ENCODE measurements at regions not wholly inside any gene's neighbourhood (a gene's known extent, or its start where the extent isn't known, plus 50 kb on each side); places are given as distances from the start of the nearest gene placed in this dataset.
"Not testable (repeated sequence)": the region's sequence is repeated elsewhere in the genome, so short reads cannot be mapped to it uniquely, and the experiment has no call there.

DNA sequence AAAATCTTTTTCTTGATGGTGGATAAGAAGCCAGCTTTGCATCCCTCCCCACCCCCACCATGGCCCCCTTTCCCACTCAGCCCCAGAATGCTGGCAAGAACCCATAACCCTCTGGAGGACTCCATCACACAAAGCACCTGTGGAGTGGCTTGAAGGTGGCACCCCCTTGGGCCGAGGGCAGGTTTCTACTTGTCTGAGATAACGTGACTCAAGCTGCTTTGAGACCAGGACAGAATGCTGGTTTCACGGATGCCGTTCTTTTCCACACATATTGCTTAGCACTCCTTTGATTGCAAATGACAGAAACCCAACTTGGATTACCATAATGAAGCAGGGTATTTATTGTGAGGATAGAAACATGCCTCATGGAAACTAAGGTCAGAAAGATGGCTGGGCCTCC lies 82.2 kb downstream of the LACC1 start:
- TF ChIP-seq CTCF (IDR thresholded peaks at IDR 0.05): no peak
- Histone ChIP-seq H3K36me3 (no peaks in the 10 kb centered on the region), H3K27me3 (peaks cover 0 to 4% (median 0%) of the 10 kb centered on the region in 3 donors), H3K27ac (no peak overlapping the region), H3K4me1 (no peaks in the 10 kb centered on the region), H3K4me3 (no peak overlapping the region), H3K9me3 (no peaks in the 10 kb centered on the region)
- DNase-seq: no peak
- WGBS, 2 donors: 92 to 93% methylated on average over 4 of the region's 4 CpGs
- intact Hi-C loops (cut with DNase I): no loop called here

DNA sequence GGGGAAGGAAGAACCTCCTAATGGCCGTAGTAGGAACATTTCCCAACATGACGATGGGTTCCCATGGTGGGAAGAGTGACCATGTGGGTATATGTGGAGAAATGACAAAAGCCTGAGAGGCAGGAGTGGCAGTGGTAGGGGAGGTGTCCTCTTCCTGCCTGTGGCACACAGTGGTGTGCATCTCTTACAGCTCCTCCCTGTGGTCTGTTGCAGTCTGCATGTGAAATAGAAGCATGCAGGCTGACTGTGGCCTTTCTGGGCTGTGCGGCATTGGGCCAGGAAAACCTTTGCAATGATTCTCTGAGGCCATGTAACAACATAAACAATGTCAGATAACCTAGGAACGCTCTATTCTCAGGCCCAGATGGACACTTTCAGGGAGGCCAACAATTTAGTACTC lies 84.0 kb downstream of the LACC1 start:
- no peaks in the 10 kb centered on the region for H3K9me3 ChIP-seq
- TF ChIP-seq EP300 (IDR thresholded peaks at IDR 0.05) (no peak), CTCF (IDR thresholded peaks at IDR 0.05) (no peak), POLR2A (IDR thresholded peaks at IDR 0.05) (no peak), POLR2AphosphoS5 (IDR thresholded peaks at IDR 0.05) (no peak)
- H3K36me3 ChIP-seq: no peaks in the 10 kb centered on the region
- intact Hi-C loops (cut with DNase I): no loop called here
- no peak for DNase-seq
- no peak overlapping the region for H3K4me3 ChIP-seq
- H3K27me3 ChIP-seq: no peaks in the 10 kb centered on the region
- no peaks in the 10 kb centered on the region for H3K4me1 ChIP-seq
- H3K27ac ChIP-seq: no peak overlapping the region
- 91 to 96% methylated on average over 4 of the region's 4 CpGs for WGBS, 2 donors

DNA sequence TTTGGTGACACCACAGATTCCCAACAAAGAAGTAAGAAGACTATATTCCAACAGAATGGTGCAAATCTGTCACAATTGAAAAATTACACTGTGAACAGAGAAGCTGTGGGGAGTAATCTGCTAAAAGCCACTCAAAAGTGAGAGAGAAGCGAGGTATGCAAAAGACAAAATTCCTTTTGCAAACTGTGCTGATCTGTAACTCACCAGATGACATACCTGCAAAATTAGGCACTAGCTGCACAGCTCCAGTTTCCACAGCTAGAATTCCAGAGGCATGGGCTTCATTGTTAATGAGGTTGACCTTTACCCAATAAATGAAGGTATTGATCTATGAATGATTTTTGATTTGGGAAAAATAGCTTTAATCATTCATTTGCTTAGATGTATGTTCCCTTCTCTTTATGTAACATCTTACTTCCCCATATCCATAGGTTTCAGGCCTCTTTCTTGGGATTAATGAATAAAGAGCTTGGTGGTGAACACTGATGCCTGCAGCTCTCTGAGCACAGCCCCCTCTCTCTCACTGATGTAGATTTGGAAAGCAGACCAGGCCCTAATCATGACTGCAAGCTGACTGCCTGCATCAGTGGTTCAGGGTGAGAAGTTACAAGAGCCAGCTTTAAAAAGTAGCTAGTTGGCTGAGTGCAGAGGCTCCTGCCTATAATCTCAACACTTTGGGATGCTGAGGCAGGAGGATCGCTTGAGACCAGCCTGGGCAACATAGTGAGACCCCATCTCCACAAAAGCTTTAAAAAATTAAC lies 85.2 kb downstream of the LACC1 start:
- no peak overlapping the region for H3K27ac ChIP-seq
- H3K9me3 ChIP-seq: no peaks in the 10 kb centered on the region
- TF ChIP-seq EP300 (IDR thresholded peaks at IDR 0.05) (no peak), POLR2AphosphoS5 (IDR thresholded peaks at IDR 0.05) (no peak), POLR2A (IDR thresholded peaks at IDR 0.05) (no peak), CTCF (IDR thresholded peaks at IDR 0.05) (no peak)
- no peaks in the 10 kb centered on the region for H3K27me3 ChIP-seq
- no peaks in the 10 kb centered on the region for H3K36me3 ChIP-seq
- 90 to 95% methylated on average over 2 of the region's 2 CpGs for WGBS, 2 donors
- no peak overlapping the region for H3K4me3 ChIP-seq
- intact Hi-C loops (cut with DNase I): no loop called here
- no peaks in the 10 kb centered on the region for H3K4me1 ChIP-seq
- DNase-seq: no peak

- intact Hi-C loops (cut with DNase I): no loop called here
- Histone ChIP-seq H3K4me1 (no peaks in the 10 kb centered on the region), H3K9me3 (no peaks in the 10 kb centered on the region), H3K36me3 (no peaks in the 10 kb centered on the region), H3K4me3 (no peak overlapping the region), H3K27ac (no peak overlapping the region), H3K27me3 (no peaks in the 10 kb centered on the region)
- TF ChIP-seq CTCF (IDR thresholded peaks at IDR 0.05) (no peak), POLR2AphosphoS5 (IDR thresholded peaks at IDR 0.05) (no peak), EP300 (IDR thresholded peaks at IDR 0.05) (no peak), POLR2A (IDR thresholded peaks at IDR 0.05) (no peak)
- DNase-seq: no peak
- WGBS, 2 donors: 95 to 96% methylated on average over 8 of the region's 8 CpGs
These were observed 85.7 kb downstream of the LACC1 start for GRCh38 chr13:43965459-43965845.

- H3K4me3 ChIP-seq; DNase-seq; H3K36me3 ChIP-seq; intact Hi-C loops (cut with DNase I); H3K27ac ChIP-seq; H3K9me3 ChIP-seq; H3K4me1 ChIP-seq; H3K27me3 ChIP-seq: not testable (repeated sequence)
- WGBS, 2 donors: 91 to 95% methylated on average over 51 to 63 of the region's 63 CpGs
These were observed 88.7 kb downstream of the LACC1 start for GRCh38 chr13:43968251-43968942.

GRCh38 chr13:43968943-43969690 lies 89.4 kb downstream of the LACC1 start:
- H3K36me3 ChIP-seq; H3K27me3 ChIP-seq; H3K27ac ChIP-seq; H3K9me3 ChIP-seq; DNase-seq; H3K4me1 ChIP-seq; intact Hi-C loops (cut with DNase I); H3K4me3 ChIP-seq: not testable (repeated sequence)
- WGBS, 2 donors: 93 to 97% methylated on average over 33 of the region's 33 CpGs

DNA sequence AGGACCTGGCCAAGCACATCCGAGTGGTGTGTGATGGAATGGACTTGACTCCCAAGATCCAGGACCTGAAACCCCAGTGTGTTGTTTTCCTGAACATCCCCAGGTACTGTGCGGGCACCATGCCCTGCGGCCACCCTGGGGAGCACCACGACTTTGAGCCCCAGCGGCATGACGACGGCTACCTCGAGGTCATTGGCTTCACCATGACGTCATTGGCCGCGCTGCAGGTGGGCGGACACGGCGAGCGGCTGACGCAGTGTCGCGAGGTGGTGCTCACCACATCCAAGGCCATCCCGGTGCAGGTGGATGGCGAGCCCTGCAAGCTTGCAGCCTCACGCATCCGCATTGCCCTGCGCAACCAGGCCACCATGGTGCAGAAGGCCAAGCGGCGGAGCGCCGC lies 90.2 kb downstream of the LACC1 start:
- H3K36me3 ChIP-seq; H3K27ac ChIP-seq; H3K4me1 ChIP-seq; intact Hi-C loops (cut with DNase I); H3K27me3 ChIP-seq; DNase-seq; H3K9me3 ChIP-seq; H3K4me3 ChIP-seq: not testable (repeated sequence)
- WGBS, 2 donors: 93 to 97% methylated on average over 26 to 27 of the region's 27 CpGs

All from sigmoid colon (tissue), 6 donors.